ENCODE measurements at regions not wholly inside any gene's neighbourhood (a gene's known extent, or its start where the extent isn't known, plus 50 kb on each side); places are given as distances from the start of the nearest gene placed in this dataset.

DNA sequence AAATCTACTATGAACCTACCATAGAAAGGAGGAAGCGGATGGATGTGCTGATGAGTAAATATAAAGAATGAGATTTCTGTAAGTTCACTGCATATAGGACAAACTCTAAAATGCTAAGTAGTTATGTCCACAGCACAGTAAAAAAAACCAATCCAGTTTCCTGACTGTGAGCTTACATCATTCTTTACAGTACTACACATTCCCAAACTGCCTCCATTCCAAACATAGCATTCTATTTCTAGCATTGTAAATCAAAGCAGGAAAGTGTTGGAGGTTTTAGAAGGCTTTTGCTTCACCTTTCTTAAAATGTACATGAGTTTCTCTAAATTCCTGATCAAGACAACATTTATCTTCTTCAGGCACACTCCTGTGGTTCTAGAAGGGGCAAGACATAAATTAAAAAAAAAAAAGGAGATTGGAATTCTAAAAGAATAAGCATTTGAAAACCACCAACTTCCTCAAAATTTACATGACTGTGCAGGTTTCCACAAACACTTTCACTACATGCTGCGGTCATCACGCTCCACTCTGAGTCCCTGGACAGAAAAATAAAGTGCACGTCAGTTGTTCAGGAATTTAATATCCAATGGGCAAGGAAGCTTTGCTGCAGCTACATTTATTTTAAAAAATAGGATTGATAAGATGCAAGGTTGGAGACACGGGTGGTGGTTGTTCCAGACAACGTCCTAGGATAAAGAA lies 297.6 kb upstream of the STS start:
- Histone ChIP-seq H3K36me3 (ENCODE audit: control insufficient read depth in 2 of 3, insufficient read depth in 3 of 3, low read length in 3 of 3) (no peaks in the 10 kb centered on the region), H3K9ac (ENCODE audit: low read length in 3 of 3) (no peak overlapping the region), H3K4me3 (ENCODE audit: low read length in 3 of 3) (no peak overlapping the region), H3K27me3 (ENCODE audit: control insufficient read depth, insufficient read depth, low read length) (no peaks in the 10 kb centered on the region), H3K9me3 (ENCODE audit: control insufficient read depth in 2 of 3, insufficient read depth in 1 of 3, low read length in 3 of 3) (peaks cover 0 to 11% (median 0%) of the 10 kb centered on the region in 3 donors), H3K4me1 (ENCODE audit: control insufficient read depth in 2 of 3, insufficient read depth in 2 of 3, low read depth in 1 of 3, low read length in 3 of 3) (no peaks in the 10 kb centered on the region), H3K27ac (ENCODE audit: low read depth in 2 of 2, low read length in 2 of 2) (no peak overlapping the region)
- DNase-seq (peak in 2 of 5 donors; percentile 1 to 45), FAIRE-seq (no peak)
- intact Hi-C loops (cut with DNase I): no loop called here
- TF ChIP-seq, protein P1, sequence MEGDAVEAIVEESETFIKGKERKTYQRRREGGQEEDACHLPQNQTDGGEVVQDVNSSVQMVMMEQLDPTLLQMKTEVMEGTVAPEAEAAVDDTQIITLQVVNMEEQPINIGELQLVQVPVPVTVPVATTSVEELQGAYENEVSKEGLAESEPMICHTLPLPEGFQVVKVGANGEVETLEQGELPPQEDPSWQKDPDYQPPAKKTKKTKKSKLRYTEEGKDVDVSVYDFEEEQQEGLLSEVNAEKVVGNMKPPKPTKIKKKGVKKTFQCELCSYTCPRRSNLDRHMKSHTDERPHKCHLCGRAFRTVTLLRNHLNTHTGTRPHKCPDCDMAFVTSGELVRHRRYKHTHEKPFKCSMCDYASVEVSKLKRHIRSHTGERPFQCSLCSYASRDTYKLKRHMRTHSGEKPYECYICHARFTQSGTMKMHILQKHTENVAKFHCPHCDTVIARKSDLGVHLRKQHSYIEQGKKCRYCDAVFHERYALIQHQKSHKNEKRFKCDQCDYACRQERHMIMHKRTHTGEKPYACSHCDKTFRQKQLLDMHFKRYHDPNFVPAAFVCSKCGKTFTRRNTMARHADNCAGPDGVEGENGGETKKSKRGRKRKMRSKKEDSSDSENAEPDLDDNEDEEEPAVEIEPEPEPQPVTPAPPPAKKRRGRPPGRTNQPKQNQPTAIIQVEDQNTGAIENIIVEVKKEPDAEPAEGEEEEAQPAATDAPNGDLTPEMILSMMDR (IDR thresholded peaks at IDR 0.05; ENCODE audit: borderline replicate concordance, extremely low read depth, insufficient read depth): no peak

DNA sequence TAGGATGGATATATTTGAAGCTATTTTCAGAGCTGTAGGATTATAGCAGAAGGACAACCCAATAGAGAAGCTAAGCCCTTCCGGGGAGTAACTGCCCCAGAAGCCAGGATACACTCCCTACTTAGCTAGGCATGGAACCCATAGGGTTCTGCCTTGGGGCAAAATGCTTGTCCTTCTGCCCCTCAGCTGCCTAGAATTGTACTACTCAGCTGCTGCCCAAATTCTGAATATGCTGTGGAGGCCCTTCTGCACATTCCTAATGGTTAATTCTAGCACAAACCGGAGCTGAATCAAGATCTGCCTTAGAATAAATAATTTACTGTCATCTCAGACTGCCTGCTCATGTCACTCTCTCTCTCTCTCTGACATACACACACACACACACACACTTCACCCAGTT lies 297.7 kb upstream of the VCX3A start:
- intact Hi-C loops (cut with DNase I): no loop called here

DNA sequence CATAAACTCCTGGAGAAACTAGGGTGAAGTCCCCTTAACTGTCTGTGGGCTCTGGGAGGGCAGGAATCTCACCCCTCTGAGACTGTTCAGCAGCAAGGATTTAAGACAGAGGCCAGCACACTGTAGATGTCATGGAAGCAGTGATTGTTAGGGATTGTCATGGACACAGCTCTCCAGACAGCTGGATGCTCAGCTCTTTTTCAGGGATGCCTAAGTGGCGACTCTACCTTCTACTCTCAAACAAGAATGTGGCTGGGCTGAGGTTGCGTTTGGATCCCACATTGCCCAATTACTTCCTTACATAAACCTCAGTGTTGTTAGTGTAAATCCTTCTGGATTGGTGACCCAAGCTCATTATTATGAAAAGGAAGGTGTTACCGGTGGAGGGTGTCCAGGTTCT lies 291.9 kb upstream of the VCX3A start:
- TF ChIP-seq, protein P1 (IDR thresholded peaks at IDR 0.05; ENCODE audit: borderline replicate concordance, extremely low read depth, insufficient read depth): no peak
- intact Hi-C loops (cut with DNase I): no loop called here
- H3K9ac ChIP-seq (ENCODE audit: low read length in 3 of 3): no peak overlapping the region
- FAIRE-seq (no peak), DNase-seq (no peak)
- no peak overlapping the region for H3K4me3 ChIP-seq (ENCODE audit: low read length in 3 of 3)
- H3K9me3 ChIP-seq (ENCODE audit: control insufficient read depth in 2 of 3, insufficient read depth in 1 of 3, low read length in 3 of 3): no peaks in the 10 kb centered on the region
- no peak overlapping the region for H3K27ac ChIP-seq (ENCODE audit: low read depth in 2 of 2, low read length in 2 of 2)
- H3K36me3 ChIP-seq (ENCODE audit: control insufficient read depth in 2 of 3, insufficient read depth in 3 of 3, low read length in 3 of 3): no peaks in the 10 kb centered on the region
- H3K27me3 ChIP-seq (ENCODE audit: control insufficient read depth, insufficient read depth, low read length): no peaks in the 10 kb centered on the region
- no peaks in the 10 kb centered on the region for H3K4me1 ChIP-seq (ENCODE audit: control insufficient read depth in 2 of 3, insufficient read depth in 2 of 3, low read depth in 1 of 3, low read length in 3 of 3)

More for the DNA sequence above, 297.7 kb upstream of the VCX3A start:
- H3K4me3 ChIP-seq (ENCODE audit: low read length in 3 of 3): no peak overlapping the region
- no peaks in the 10 kb centered on the region for H3K36me3 ChIP-seq (ENCODE audit: control insufficient read depth in 2 of 3, insufficient read depth in 3 of 3, low read length in 3 of 3)
- H3K27ac ChIP-seq (ENCODE audit: low read depth in 2 of 2, low read length in 2 of 2): no peak overlapping the region
- DNase-seq (no peak), FAIRE-seq (no peak)
- no peaks in the 10 kb centered on the region for H3K4me1 ChIP-seq (ENCODE audit: control insufficient read depth in 2 of 3, insufficient read depth in 2 of 3, low read depth in 1 of 3, low read length in 3 of 3)
- no peaks in the 10 kb centered on the region for H3K9me3 ChIP-seq (ENCODE audit: control insufficient read depth in 2 of 3, insufficient read depth in 1 of 3, low read length in 3 of 3)
- no peaks in the 10 kb centered on the region for H3K27me3 ChIP-seq (ENCODE audit: control insufficient read depth, insufficient read depth, low read length)
- TF ChIP-seq, protein P1 (IDR thresholded peaks at IDR 0.05; ENCODE audit: borderline replicate concordance, extremely low read depth, insufficient read depth): no peak
- no peak overlapping the region for H3K9ac ChIP-seq (ENCODE audit: low read length in 3 of 3)

DNA sequence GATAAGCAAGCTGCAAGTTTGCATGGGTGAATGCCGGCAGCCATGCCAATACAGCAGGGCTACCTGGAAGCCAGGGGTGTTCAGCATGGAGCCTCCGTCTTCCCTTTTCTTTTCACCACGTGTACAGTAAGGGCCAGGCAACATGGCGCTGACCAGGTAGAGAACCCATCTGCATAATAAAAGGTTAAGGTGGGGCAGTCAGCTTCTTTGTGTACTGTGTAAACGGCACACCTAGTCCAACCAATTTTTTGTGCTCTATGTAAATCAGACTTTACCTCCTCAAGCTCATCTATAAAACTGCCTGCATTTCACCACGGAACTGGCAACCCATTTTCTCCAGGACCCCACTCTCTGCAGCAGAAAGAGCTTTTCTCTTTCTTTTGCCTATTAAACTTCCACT lies 286.8 kb upstream of the VCX3A start:
- intact Hi-C loops (cut with DNase I): no loop called here
- H3K4me1 ChIP-seq (ENCODE audit: control insufficient read depth in 2 of 3, insufficient read depth in 2 of 3, low read depth in 1 of 3, low read length in 3 of 3): no peaks in the 10 kb centered on the region
- no peak overlapping the region for H3K27ac ChIP-seq (ENCODE audit: low read depth in 2 of 2, low read length in 2 of 2)
- H3K9me3 ChIP-seq (ENCODE audit: control insufficient read depth in 2 of 3, insufficient read depth in 1 of 3, low read length in 3 of 3): no peaks in the 10 kb centered on the region
- no peak overlapping the region for H3K9ac ChIP-seq (ENCODE audit: low read length in 3 of 3)
- H3K4me3 ChIP-seq (ENCODE audit: low read length in 3 of 3): no peak overlapping the region
- FAIRE-seq (no peak), DNase-seq (no peak)
- no peaks in the 10 kb centered on the region for H3K36me3 ChIP-seq (ENCODE audit: control insufficient read depth in 2 of 3, insufficient read depth in 3 of 3, low read length in 3 of 3)
- H3K27me3 ChIP-seq (ENCODE audit: control insufficient read depth, insufficient read depth, low read length): no peaks in the 10 kb centered on the region
- TF ChIP-seq, protein P1 (IDR thresholded peaks at IDR 0.05; ENCODE audit: borderline replicate concordance, extremely low read depth, insufficient read depth): no peak

All from kidney (tissue), 13 donors.